GM04503 (cell line): ENCODE measurements at regions not wholly inside any gene's neighbourhood (a gene's known extent, or its start where the extent isn't known, plus 50 kb on each side); places are given as distances from the start of the nearest gene placed in this dataset.
A peak's percentile ranks its signal among the peaks of the same experiment; 100 is the strongest.
"Not testable (repeated sequence)": the region's sequence is repeated elsewhere in the genome, so short reads cannot be mapped to it uniquely, and the experiment has no call there.

Experiments used
- DNase-seq: peaks from one replicate; pipeline ENCODE4 v3.0.0-alpha.2; 2012; ENCODE audit warnings: low read depth

DNA sequence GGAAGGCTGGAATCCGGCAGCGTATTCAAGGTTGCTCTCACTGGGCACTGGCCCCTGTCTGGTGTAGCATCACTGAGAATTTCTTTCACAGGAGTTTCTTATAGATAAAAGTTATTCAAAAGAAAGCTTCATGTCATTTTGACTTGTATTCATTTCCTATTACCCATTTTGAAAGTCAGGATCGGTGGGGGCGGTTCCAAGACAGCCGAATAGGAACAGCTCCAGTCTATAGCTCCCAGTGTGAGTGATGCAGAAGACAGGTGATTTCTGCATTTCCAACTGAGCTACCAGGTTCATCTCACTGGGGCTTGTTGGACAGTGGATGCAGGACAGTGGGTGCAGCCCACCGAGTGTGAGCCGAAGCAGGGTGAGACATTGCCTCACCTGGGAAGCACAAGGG lies 51.5 kb upstream of the CDC42EP3 start:
- not testable (repeated sequence) for DNase-seq

DNA sequence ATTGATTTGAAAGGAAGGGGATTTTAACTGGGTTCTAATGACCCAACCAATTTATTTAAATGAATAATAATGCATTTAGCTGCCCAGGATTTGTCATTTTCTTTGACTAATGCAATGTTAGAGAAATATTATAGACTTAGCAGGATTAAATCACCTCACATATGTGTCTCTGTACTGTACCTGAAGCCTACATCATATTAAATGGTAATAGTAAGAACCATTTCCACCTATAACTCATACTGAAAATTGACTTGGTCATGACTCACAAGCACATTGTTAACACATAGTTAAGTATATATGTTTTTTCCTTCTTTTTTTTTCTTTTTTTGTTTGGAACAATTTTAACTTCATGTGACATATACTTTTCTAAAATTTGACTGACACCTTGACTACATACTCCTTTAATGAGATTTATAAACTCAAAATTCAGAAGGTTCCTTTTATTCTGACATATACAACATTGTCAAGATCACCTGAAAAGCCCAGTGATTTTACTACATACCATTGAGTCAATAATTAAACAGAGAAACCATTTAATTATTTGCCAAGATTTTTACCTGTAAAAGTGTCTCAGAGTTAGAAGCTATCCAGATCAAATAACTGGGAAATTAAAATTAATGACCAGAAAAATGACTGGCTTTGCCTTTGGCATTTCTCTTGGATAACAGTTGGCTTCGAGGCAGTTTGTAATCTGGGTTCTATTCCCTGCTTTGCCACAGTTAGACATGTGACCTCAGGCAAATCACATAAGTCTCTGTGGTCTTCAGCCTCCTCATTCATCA lies 58.8 kb upstream of the CDC42EP3 start:
- DNase-seq: no peak

DNA sequence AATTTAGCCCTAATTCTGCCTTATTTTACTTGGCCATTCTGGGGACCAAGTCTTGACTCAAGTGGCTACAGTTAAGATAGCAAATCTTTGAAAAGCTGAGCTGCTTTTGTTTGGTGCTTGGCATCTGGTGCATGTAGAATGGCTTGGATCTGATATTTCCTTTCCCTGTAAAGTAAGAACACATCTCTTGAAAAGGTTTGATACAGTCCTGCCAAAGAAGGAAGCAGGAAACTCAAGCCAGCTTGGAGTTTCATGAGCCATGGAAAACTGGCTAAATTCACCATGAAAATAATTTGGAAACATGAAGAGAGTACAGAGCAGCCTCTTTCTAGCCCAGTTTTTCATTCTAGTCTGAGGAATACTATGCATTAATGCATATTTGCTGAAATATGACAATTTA lies 61.0 kb upstream of the CDC42EP3 start:
- DNase-seq: not testable (repeated sequence)

DNA sequence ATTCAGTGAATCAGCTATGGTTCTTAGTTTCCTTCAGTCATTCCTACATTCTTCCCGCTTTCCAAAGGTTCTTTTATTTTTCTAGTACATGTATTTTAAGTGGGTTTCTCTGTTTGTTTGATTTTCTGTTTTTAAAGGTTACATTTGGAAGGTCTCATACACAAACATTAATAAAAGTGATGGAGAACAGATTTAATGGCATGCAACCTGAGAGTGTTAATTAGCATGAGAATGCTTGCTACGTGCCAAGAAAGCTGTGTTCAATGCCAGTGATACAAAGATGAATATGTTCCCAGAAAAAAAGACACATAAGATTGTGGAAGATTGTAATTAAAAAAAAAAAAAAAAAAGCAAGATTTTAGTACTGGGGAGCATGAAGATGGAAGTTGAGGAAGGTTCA lies 61.8 kb upstream of the CDC42EP3 start:
- no peak for DNase-seq

DNA sequence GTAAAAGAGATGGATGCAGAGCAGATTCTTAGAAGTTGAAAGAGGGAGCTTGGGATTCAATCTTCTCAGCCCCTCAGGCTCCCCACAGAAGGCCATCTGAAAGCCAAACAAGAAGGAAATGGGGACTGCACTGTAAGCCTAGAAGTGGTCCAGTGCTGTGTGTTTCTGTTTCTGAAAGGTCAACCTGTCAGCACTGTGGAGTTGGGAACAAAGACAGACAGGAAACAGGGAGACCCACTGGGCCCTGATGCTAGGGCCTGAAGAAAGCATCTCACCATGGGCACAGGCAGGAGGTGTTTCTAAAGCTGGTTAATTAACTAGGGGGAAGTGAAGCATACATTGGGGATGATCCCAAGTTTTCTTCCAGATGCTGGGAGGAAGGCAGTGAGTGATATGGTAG lies 62.5 kb upstream of the CDC42EP3 start:
- DNase-seq: not testable (repeated sequence)

DNA sequence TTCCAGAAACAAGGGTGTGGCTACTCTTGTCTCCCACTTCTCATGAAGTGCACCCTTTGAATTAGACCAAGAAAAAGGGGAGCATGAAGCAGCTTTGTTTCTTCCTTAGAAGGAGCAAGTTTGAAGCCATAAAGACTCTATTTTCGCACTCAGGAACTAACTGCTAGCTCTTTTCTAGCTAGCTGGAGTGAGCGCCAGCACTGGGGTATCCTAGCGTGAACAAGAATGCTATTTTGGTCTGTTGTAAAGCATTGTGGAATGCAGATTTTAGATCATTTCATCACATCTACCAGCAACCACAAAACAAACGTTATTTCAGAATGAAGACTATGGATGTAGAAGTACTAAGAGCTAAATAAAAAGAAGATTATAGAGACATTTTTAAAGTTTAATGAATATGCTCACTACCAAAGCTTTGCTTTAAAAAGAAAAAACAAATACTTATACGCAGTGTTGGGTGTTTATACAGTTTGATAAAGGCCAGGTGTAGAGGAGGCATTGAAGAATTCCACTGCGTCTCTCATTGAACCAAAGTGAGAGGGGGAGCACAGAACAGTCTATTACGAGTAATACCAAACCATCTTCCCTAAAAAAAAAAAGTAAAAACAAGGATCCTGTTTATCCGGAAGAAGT lies 63.6 kb upstream of the CDC42EP3 start:
- peak; percentile 55 for DNase-seq

DNA sequence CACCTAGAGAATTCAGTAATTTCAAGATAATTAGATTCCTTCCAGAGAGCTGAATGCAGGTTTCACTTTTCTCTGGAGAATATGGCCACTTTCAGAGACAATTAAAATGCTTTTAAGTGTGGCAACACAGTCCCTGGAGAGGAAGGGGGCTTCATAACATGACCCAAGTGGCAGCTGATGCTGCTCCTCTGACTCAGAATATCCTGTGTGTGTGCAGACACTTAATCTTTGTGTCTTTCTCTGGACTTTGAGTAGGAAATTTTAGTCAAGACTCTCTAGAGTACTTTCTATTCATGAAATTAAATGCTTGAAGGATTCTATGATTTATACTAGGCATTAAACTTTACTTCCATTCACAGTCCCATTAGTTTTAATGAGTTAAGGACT lies 64.1 kb upstream of the CDC42EP3 start:
- peak; percentile 40 for DNase-seq

DNA sequence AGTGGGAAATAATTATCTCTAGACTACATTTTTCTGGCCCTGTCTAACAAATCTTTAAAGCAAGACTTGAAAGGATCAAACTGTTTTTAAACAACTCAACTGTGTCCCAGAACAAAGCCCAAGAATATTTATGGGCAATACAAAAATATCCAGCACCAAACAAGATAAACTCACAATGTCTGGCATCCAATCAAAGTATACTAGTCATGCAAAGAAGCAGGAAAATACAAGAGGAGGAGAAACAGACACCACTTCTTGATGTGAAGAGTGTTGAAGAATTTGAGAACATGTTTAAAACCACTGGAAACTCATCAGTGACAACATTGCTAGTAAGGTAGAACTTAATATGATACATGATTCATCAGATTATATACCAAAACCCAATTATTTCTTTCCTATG lies 66.1 kb upstream of the CDC42EP3 start:
- no peak for DNase-seq

DNA sequence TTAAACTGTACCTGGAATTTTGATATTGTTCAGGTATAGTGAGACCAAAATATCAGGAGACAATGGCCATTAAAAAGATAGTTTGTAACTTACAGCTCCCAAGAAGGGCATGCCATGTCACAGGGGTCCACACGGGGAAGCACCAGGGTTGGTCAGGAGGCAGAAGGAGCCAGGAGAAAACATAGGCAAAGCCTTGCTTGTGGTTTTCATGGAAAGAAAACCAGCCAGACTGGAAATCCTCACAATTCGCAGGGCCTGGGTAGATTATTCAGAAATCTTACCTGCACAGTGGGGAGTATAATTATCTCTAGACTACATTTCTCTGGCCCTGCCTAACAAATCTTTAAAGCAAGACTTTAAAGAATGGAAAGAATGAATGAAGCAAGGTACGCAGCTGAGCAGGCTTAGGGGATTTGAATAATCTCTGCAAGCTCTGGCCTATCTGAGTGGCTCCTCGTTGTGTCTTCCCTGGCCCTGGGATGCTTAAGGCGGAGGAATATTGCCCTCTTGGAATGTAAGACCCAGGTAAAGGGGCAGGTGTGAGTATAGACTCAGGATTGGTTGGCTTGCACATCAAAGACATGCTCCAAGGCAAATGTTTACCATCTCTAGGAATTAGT lies 66.9 kb upstream of the CDC42EP3 start:
- no peak for DNase-seq

DNA sequence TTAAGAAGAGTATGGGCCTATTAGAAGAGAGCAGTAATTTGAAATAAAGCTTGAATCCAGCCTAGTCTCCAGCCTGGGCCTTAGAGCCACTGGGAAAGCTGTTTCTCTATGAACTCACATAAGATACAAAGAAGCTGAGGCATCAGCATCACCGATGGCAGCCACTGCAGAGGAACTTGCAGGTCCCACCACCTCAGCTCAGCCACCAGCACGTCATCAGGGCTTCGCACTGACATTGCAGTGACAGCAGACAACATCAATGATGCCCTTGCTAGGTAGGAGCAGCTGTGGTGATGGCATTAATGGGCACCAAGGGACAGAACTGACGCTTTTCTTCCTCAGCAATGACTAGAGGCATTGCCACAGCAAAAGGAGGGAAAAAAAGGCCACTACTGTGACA lies 67.7 kb upstream of the CDC42EP3 start:
- DNase-seq: no peak

DNA sequence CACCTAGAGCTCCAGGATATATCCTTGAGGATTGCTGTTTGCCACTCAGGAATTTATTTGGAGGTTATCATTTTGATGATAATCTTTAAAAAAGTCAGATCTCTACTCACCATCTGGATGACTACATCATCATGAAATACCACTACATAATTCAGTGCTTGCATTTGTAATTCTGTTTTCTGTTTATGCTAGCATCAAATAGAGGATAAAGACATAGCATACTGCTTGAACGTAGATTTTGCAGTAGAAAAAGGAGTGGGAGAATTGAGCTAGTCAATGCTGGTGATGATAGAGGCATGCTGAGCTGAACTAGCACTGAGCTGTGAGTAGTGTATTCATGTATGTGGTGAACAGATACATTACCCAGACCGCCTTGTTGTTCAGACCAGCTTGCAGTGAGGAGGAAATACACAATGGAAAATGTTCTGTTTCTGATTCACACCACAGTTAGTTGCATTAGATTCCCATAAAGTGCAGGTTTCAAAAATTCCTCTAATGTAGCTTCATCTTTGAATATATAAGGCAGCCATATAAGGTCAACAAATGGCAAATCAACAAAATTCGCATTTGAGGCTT lies 68.8 kb upstream of the CDC42EP3 start:
- no peak for DNase-seq

DNA sequence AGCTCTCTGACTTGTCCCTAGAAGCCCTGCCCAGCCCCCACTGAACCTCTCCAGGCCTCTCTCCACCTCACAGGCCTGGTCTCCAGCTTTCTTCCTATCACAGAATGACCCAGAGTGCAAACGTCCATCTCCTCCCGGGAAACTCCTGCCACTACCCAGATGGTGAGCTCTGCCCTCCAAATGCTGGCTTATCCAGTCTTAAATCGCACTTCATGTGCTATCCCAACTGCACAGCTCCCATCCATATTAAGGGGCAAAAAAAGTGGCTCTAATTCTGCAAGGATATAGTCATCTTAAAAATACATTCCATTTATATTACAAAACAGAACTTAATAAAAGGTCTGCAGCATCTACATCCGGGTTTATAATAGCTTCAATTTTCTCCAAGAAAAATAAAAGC lies 70.8 kb upstream of the CDC42EP3 start:
- no peak for DNase-seq

DNA sequence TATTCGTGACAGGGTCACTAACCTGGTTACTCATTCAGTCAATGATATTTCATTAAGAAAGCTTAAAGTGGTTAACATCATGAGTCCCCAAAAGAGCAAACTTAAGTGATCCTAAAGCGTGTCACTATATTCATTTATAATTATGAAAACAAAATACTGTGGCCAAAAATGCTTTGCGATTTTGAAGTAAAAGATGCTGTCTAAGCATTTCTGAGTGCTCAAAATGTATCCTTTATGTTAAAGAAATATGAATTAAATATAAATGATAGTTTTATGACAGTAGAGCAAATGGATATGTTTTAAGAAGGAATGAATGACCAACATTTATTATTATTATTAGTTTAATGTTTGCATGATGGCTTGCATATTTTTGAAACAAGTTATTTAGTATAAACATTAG lies 72.6 kb upstream of the CDC42EP3 start:
- DNase-seq: no peak

DNA sequence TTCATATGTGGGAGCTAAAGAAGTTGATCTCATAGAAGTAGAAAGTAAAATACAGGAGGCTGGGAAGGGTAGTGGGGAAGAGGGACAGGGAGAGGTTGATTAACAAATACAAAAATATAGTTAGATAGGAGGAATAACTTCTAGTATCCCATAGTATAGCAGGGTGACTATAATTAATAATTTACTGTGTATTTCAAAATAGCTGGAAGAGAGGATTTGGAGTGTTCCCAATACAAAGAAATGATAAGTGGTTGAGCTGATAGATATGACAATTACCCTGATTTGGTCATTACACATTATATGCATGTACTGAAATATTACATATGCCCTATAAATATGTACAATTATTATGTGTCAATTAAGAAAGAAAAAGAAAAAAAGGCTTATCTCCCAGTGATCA lies 73.5 kb upstream of the CDC42EP3 start:
- DNase-seq: not testable (repeated sequence)

DNA sequence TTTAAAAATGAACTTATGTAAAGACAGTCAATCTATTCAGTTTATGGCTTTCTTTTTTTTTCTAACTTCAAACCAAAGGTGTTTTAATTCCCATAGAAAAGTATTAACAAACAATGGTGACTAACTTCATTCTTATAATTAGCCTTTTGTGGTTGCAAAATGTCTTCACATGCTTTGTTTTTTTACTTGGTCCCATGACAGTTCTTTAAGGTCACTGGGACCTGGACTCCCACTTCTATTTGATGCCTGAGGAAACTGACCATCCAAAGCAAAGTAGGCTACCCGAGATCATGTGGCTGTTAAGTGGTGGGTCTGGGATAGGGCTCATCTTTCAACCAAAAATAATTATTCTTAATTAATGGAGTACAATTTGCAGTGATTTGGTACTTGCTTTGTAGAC lies 74.6 kb upstream of the CDC42EP3 start:
- not testable (repeated sequence) for DNase-seq

DNA sequence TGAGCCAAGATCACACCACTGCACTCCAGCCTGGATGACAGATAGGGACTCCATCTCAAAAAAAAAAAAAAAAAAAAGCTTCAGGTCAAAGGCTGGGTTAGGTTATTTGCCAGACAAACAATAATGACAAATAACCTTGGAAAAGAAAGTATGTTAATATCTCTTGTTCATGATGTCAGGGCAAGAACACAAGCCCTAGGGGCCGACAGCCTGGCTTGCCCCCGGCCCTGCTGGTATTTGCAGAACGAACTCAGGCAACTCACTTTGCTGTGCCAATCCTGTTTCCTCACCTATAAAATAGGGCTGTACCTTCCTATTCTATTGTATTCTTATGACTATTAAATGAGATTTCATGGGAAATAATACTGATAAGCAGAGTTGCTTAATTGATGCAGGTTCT lies 75.4 kb upstream of the CDC42EP3 start:
- no peak for DNase-seq

DNA sequence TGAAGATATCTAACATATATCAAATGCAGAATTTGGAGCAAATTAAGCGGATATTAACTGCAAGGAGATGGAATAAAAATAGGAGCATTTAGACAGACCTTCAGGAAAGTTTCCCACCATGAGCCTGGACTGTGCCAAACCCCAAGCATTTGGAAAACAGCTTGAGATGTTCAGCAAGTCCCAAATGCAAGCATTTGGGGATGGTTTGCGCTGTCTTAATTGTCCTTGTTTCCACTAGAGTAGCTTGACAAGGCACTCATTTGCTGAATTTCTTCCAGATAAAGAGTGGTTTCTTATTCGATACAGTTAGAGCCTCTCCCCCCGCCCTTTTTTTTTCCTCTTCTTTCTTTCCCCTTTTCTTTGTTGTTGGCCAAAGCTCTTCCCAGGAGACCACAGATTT lies 77.1 kb upstream of the CDC42EP3 start:
- no peak for DNase-seq

DNA sequence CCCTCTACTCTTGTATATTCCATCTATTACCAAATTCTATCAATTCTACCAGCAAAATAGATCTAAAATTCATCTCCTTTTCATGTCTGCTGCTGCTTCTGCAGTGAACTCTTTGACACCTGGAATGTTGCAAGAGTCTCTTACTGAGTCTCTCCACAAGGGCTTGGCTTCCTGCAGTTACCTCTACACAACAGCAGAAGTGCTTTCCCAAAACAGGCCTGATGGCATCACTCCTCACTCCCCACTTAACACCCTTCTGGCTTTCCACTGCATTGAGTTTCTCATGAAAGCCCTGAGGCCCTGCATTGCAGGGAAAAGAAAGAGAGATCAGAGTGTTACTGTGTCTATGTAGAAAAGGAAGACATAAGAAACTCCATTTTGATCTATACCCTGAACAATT lies 78.8 kb upstream of the CDC42EP3 start:
- not testable (repeated sequence) for DNase-seq

DNA sequence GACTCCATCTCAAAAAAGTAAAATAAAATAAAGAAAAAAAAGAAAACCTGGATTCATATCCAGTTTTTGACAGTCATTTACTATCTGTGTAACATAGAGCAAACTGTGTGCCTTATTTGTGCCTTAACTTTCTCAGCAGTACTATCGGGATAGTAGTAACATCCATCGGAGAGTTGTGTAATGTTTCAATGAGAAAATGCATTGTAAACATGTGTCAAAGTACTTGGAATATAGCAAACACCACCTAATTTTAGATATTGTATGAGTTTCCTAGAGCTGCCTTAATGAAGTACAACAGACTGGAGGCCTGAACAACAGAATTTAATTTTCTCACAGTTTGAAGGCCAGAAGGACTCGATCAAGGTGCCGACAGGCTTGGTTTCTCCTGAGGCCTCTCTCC lies 81.3 kb upstream of the CDC42EP3 start:
- no peak for DNase-seq

DNA sequence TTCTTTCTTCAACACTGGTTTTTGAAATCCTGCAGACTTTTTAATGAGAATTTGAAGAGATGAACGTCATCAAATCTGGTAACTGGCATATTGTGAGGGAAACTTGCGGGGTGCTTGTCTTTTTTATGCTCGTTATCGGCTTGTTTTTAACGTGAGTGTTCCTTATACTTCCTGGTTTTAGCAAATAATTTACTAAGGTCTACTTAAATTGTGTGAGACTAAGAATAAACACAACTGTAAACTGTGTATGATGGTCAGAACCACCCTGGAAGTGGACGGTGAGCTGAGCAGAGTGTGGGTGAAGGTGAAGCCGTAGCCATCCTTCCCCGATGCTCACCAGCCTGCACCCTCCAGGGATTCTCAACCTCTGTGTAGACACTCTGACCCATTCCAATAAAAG lies 82.3 kb upstream of the CDC42EP3 start:
- DNase-seq: no peak

DNA sequence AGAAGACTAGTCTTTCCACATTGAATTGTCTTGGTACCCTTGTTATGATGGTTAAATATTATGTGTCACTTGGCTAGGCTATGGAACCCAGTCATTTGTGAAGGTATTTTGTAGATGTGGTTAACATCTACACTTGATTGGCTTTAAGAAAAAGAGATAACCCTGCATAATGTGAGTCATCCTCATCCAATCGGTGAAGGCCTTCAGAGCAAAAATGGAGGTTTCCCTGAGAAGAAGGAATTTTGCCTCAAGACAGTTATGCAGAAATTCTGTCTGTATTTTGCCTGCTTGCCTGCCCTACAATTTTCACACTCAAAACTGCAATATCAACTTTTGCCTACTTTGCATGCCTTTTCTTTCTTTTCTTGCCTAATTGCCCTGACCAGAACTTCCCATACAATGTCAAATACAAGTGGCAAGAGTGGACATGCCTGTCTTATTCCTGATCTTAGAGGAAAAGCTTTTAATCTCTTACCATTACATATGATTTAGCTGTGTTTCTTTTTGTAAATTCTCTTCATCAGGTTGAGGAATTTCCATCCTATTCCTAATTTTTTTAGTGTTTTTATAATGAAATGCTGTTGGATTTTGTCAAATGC lies 84.6 kb upstream of the CDC42EP3 start:
- DNase-seq: not testable (repeated sequence)

DNA sequence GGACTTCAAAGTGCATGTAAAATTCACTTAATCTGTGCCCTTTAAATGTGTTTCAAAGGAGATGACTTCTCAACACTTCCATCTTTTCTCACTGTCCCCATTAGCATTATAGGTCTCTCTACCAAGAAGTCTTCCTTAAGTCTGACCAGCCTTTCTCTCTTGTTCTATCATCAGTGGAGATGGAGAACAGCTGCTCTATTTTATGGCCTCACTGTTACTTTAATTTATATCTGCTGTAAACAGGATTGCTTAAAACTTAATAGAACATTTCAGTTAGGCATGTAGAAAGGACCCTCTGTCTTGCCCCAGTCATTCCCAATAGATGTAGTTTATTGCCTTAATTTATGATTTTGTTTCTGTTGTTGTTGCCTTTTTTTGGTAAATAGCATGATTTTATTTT lies 86.0 kb upstream of the CDC42EP3 start:
- not testable (repeated sequence) for DNase-seq

DNA sequence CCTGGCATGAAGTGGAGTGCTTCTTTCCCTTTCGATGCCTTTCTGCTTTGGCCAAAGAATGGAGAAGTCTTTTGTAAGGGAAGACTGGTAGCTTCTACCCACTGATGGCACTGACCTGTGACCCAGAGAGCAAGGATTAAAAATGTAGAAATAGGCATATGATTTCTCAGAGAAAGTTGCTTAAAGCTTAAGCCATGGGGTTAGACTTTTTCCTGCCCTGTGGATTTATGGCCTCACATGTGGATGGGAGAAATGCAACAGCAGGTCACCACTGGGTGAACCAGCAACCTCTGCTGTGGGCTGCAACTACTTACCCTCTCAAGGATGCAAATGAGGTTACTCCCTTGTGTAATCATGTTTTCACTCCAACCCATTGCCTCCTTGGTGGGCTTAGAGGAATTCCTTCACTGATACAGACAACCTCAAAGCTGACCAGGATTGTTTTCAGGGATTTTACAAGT lies 86.7 kb upstream of the CDC42EP3 start:
- not testable (repeated sequence) for DNase-seq
